ENCODE measurements at regions not wholly inside any gene's neighbourhood (a gene's known extent, or its start where the extent isn't known, plus 50 kb on each side); places are given as distances from the start of the nearest gene placed in this dataset.

- in situ Hi-C loops (cut with HindIII; ENCODE audit: extremely low pct_ligation_motif_present, low pct_unique_long_range_greater_than_20kb) (no loop called here), intact Hi-C loops (cut with micrococcal nuclease; ENCODE audit: unreplicated experiment) (no loop called here)
- H3K27ac ChIP-seq (ENCODE audit: extremely low read length, insufficient read depth, low read length): no peak overlapping the region
- H3K9me3 ChIP-seq (ENCODE audit: low read length): no peaks in the 10 kb centered on the region
- ChIA-PET CTCF (ENCODE audit: low intra/inter-chr PET ratio, low total read pairs) (no interaction called here), POLR2A (no interaction called here)
- no peak overlapping the region for H3K9ac ChIP-seq (ENCODE audit: insufficient read depth, low read depth, low read length)
- no peaks in the 10 kb centered on the region for H3K79me2 ChIP-seq (ENCODE audit: insufficient read depth, low read length)
- no peak overlapping the region for H3K4me3 ChIP-seq (replicated peaks in 1 of 3; ENCODE audit: insufficient read depth in 1 of 3, low read depth in 2 of 3, low read length in 3 of 3)
- no peaks in the 10 kb centered on the region for H3K36me3 ChIP-seq (replicated peaks in 1 of 2; ENCODE audit: control insufficient read depth in 1 of 2, insufficient read depth in 2 of 2, low read length in 2 of 2)
- H4K20me1 ChIP-seq (ENCODE audit: insufficient read depth, low read length): no peaks in the 10 kb centered on the region
- no peaks in the 10 kb centered on the region for H3K4me1 ChIP-seq (ENCODE audit: insufficient read depth, low read length)
- BruUV-seq (replicated peaks): no TSS peak
- H2AFZ ChIP-seq (ENCODE audit: low read length): no peak overlapping the region
- ATAC-seq (no peak), FAIRE-seq (no peak), DNase-seq (ENCODE audit: low spot score) (no peak)
- peaks cover 0 to 2% of the 10 kb centered on the region in 2 experiments; a peak in 3 of 5 replicates for H3K27me3 ChIP-seq (ENCODE audit: control insufficient read depth in 1 of 2, insufficient read depth in 2 of 2, low read length in 2 of 2)
- WGBS (ENCODE audit: low lambda C conversion rate): 32% methylated on average over 3 of the region's 3 CpGs
- TF ChIP-seq MAFF (IDR thresholded peaks at IDR 0.05; ENCODE audit: low read depth, low read length) (0 out of 2 replicates have a peak, but pooled peaks have one; percentile 34), MAFK (conservative IDR thresholded peaks at IDR 0.05 in 1 of 2, IDR thresholded peaks at IDR 0.05 in 1 of 2; ENCODE audit: low read length in 2 of 2) (peak; percentile 36 to 65), TCF7L2 (IDR thresholded peaks at IDR 0.05; ENCODE audit: low read depth, low read length) (no peak)
- no peak overlapping the region for H3K4me2 ChIP-seq (ENCODE audit: low read depth, low read length)
Observed at GRCh38 chr5:171571663-171572062, 152.2 kb downstream of the FGF18 start.

GRCh38 chr5:171573021-171573420, 153.6 kb downstream of the FGF18 start:
- Histone ChIP-seq H3K9ac (ENCODE audit: insufficient read depth, low read depth, low read length) (no peak overlapping the region), H3K4me3 (replicated peaks in 1 of 3; ENCODE audit: insufficient read depth in 1 of 3, low read depth in 2 of 3, low read length in 3 of 3) (no peak overlapping the region), H4K20me1 (ENCODE audit: insufficient read depth, low read length) (no peaks in the 10 kb centered on the region), H3K4me2 (ENCODE audit: low read depth, low read length) (no peak overlapping the region), H3K9me3 (ENCODE audit: low read length) (no peaks in the 10 kb centered on the region), H3K27ac (ENCODE audit: extremely low read length, insufficient read depth, low read length) (no peak overlapping the region), H3K4me1 (ENCODE audit: insufficient read depth, low read length) (no peaks in the 10 kb centered on the region), H3K36me3 (replicated peaks in 1 of 2; ENCODE audit: control insufficient read depth in 1 of 2, insufficient read depth in 2 of 2, low read length in 2 of 2) (no peaks in the 10 kb centered on the region), H2AFZ (ENCODE audit: low read length) (no peak overlapping the region), H3K79me2 (ENCODE audit: insufficient read depth, low read length) (no peaks in the 10 kb centered on the region), H3K27me3 (ENCODE audit: control insufficient read depth in 1 of 2, insufficient read depth in 2 of 2, low read length in 2 of 2) (peaks cover 0 to 7% of the 10 kb centered on the region in 2 experiments; a peak in 4 of 5 replicates)
- no TSS peak for BruUV-seq (replicated peaks)
- intact Hi-C loops (cut with micrococcal nuclease; ENCODE audit: unreplicated experiment) (no loop called here), in situ Hi-C loops (cut with HindIII; ENCODE audit: extremely low pct_ligation_motif_present, low pct_unique_long_range_greater_than_20kb) (no loop called here)
- ATAC-seq (no peak), DNase-seq (ENCODE audit: low spot score) (no peak), FAIRE-seq (no peak)
- 17% methylated on average over 2 of the region's 2 CpGs for WGBS (ENCODE audit: low lambda C conversion rate)
- ChIA-PET POLR2A (no interaction called here), CTCF (ENCODE audit: low intra/inter-chr PET ratio, low total read pairs) (no interaction called here)
- no peak for TF ChIP-seq FOXC1 (CRISPR knock-in tag; IDR thresholded peaks at IDR 0.05; ENCODE audit: borderline replicate concordance)
- no peak for TF ChIP-seq SRSF1 (optimal IDR thresholded peaks at IDR 0.05; ENCODE audit: low read depth, low read length)
- 0 out of 2 replicates have a peak, but pooled peaks have one; percentile 14 for TF ChIP-seq ZNF629 (CRISPR knock-in tag; conservative IDR thresholded peaks at IDR 0.05)

Measured in HepG2 (cell line).